HepG2 (cell line): ENCODE measurements at regions not wholly inside any gene's neighbourhood (a gene's known extent, or its start where the extent isn't known, plus 50 kb on each side); places are given as distances from the start of the nearest gene placed in this dataset.

Source experiments
- ATAC-seq: fragments of 200-7000 bp; cut with Tn5 transposase; 3 replicates; pipeline ENCODE4 v1.9.1; 2020; ENCODE audit warnings: mild to moderate bottlenecking, moderate library complexity
- BruUV-seq: library from RNA; stranded (reverse); fragments of 400-500 nt; replicated peaks from 2 replicates; lab custom pipeline; 2021; lab: Mats Ljungman, UMichigan
- CTCF ChIA-PET: fragments of 300-600 bp; formaldehyde crosslinking; extraction: SDS; loops from one replicate; lab custom pipeline; 2021; ENCODE audit warnings: low total read pairs, inconsistent platforms, low intra/inter-chr PET ratio; lab: Yijun Ruan, JAX
- POLR2A ChIA-PET: fragments of 350-600 bp; sonication (Branson Sonifier 250); formaldehyde crosslinking; loops from one replicate; lab custom pipeline; 2020; ENCODE audit warnings: antibody characterized with exemption, inconsistent platforms; lab: Yijun Ruan, JAX
- DNase-seq: peaks from one replicate; pipeline ENCODE4 v3.0.0-alpha.2; 2015; ENCODE audit warnings: low spot score
- FAIRE-seq: peaks from 3 replicates; lab custom pipeline; 2011; peaks lifted over from hg19 to GRCh38; lab: Jason Lieb, UNC
- H2AFZ ChIP-seq: one replicate; pipeline ENCODE4 v1.6.1; 2011; ENCODE audit warnings: low read length, inconsistent platforms
- H3K27ac ChIP-seq: fragments of 300-600 bp; 3 replicates; pipeline ENCODE4 v1.8.0; 2011; ENCODE audit warnings: mixed run types, mild to moderate bottlenecking, mixed read lengths, low read length, inconsistent platforms; ENCODE audit not compliant: insufficient read depth; ENCODE audit errors: extremely low read length
- H3K27me3 ChIP-seq, 2 experiments: fragments of 200-600 bp in 1 of 2; 2 replicates in 1 of 2; 3 replicates in 1 of 2; pipeline versions ENCODE4 v1.6.0 to v1.8.0; 2011; ENCODE audit warnings: low read length in 2 of 2, mild to moderate bottlenecking in 2 of 2, moderate library complexity in 2 of 2, inconsistent platforms in 1 of 2; ENCODE audit not compliant: insufficient read depth in 2 of 2, control insufficient read depth in 1 of 2
- H3K36me3 ChIP-seq, 2 experiments: fragments of 200-600 bp in 1 of 2; replicated peaks in 1 of 2; 2 replicates in 1 of 2; 3 replicates in 1 of 2; pipeline versions ENCODE4 v1.5.1 to v1.8.0; 2011; ENCODE audit warnings: low read length in 2 of 2, inconsistent platforms in 1 of 2; ENCODE audit not compliant: insufficient read depth in 2 of 2, control insufficient read depth in 1 of 2
- H3K4me1 ChIP-seq: 2 replicates; pipeline ENCODE4 v1.5.1; 2012; ENCODE audit warnings: low read length, inconsistent platforms; ENCODE audit not compliant: insufficient read depth
- H3K4me2 ChIP-seq: 2 replicates; pipeline ENCODE4 v1.6.0; 2011; ENCODE audit warnings: low read depth, low read length, inconsistent platforms
- H3K4me3 ChIP-seq, 3 experiments: fragments of 200-600 bp in 1 of 3; sonication (generic), shearing (Covaris generic) in 1 of 3; replicated peaks in 1 of 3; 2 replicates each; pipeline ENCODE4 v1.5.1; 2011 to 2016; ENCODE audit warnings: low read length in 3 of 3, inconsistent platforms in 2 of 3, low read depth in 2 of 3, mild to moderate bottlenecking in 2 of 3, control low read depth in 1 of 3, mixed read lengths in 1 of 3; ENCODE audit not compliant: insufficient read depth in 1 of 3
- H3K79me2 ChIP-seq: one replicate; pipeline ENCODE4 v1.6.1; 2011; ENCODE audit warnings: low read length, inconsistent platforms; ENCODE audit not compliant: insufficient read depth
- H3K9ac ChIP-seq: 2 replicates; pipeline ENCODE4 v1.6.0; 2011; ENCODE audit warnings: mild to moderate bottlenecking, low read depth, low read length, inconsistent platforms; ENCODE audit not compliant: insufficient read depth
- H3K9me3 ChIP-seq: 2 replicates; pipeline ENCODE4 v1.5.1; 2012; ENCODE audit warnings: mild to moderate bottlenecking, low read length
- H4K20me1 ChIP-seq: 2 replicates; pipeline ENCODE4 v1.6.0; 2011; ENCODE audit warnings: inconsistent platforms, mild to moderate bottlenecking, low read length, moderate library complexity; ENCODE audit not compliant: insufficient read depth
- ATF1 ChIP-seq: IDR thresholded peaks from 2 replicates; pipeline ENCODE4 v1.6.1; 2016; ENCODE audit warnings: mild to moderate bottlenecking, control low read depth
- ATF5 ChIP-seq: sonication (generic); formaldehyde crosslinking; IDR thresholded peaks from 2 replicates; pipeline ENCODE4 v1.4.0; 2020; ENCODE audit warnings: mild to moderate bottlenecking, low read depth, missing genetic modification reagents
- BCLAF1 ChIP-seq: fragments of 450-650 bp; IDR thresholded peaks from 2 replicates; pipeline ENCODE4 v1.6.1; 2017; ENCODE audit warnings: mild to moderate bottlenecking
- CBX2 ChIP-seq, 2 experiments: fragments of 200-600 bp in 1 of 2; sonication (generic); formaldehyde crosslinking in 1 of 2; IDR thresholded peaks; 2 replicates each; pipeline versions ENCODE4 v1.7.0 to v1.8.1; 2018 to 2022; ENCODE audit warnings: low read depth in 2 of 2, low read length in 1 of 2, mild to moderate bottlenecking in 1 of 2, missing genetic modification reagents in 1 of 2
- CREB3 ChIP-seq: sonication (generic); formaldehyde crosslinking; IDR thresholded peaks from 2 replicates; pipeline ENCODE4 v1.5.0; 2020; ENCODE audit warnings: missing genetic modification reagents
- MED13 ChIP-seq: sonication (generic); formaldehyde crosslinking; IDR thresholded peaks from 2 replicates; pipeline ENCODE4 v1.5.0; 2020; ENCODE audit warnings: missing genetic modification reagents
- MTF2 ChIP-seq: sonication (generic); formaldehyde crosslinking; IDR thresholded peaks from 2 replicates; pipeline ENCODE4 v1.5.0; 2020; ENCODE audit warnings: missing genetic modification reagents, borderline replicate concordance
- PBX3 ChIP-seq: sonication (generic); formaldehyde crosslinking; IDR thresholded peaks from 2 replicates; pipeline ENCODE4 v1.8.1; 2023; ENCODE audit warnings: missing genetic modification reagents, inconsistent platforms, borderline replicate concordance
- PRMT3 ChIP-seq: sonication (generic); formaldehyde crosslinking; IDR thresholded peaks from 2 replicates; pipeline ENCODE4 v1.8.1; 2022; ENCODE audit warnings: low read depth, mild to moderate bottlenecking, moderate library complexity, missing genetic modification reagents, borderline replicate concordance
- SETDB1 ChIP-seq: sonication (generic); formaldehyde crosslinking; IDR thresholded peaks from 2 replicates; pipeline ENCODE4 v1.5.1; 2020; ENCODE audit warnings: missing genetic modification reagents, mild to moderate bottlenecking, borderline replicate concordance
- TCF12 ChIP-seq, 2 experiments: fragments of 450-650 bp in 1 of 2; sonication (generic) in 1 of 2; formaldehyde crosslinking in 1 of 2; IDR thresholded peaks; 2 replicates each; pipeline versions ENCODE4 v1.6.1 to v1.8.0; 2017 to 2022; ENCODE audit warnings: antibody characterized with exemption in 1 of 2, mild to moderate bottlenecking in 1 of 2, missing genetic modification reagents in 1 of 2, moderate library complexity in 1 of 2
- TGIF2 ChIP-seq: IDR thresholded peaks from 2 replicates; pipeline ENCODE4 v1.6.1; 2016; ENCODE audit warnings: control low read depth, missing compliant biosample characterization
- ZNF20 ChIP-seq: sonication (generic); formaldehyde crosslinking; IDR thresholded peaks from 2 replicates; pipeline ENCODE4 v1.4.0; 2020; ENCODE audit warnings: mild to moderate bottlenecking, moderate library complexity, missing genetic modification reagents
- ZNF251 ChIP-seq: sonication (generic); formaldehyde crosslinking; IDR thresholded peaks from 2 replicates; pipeline ENCODE4 v1.9.0; 2021; ENCODE audit warnings: mild to moderate bottlenecking, missing genetic modification reagents
- ZNF263 ChIP-seq: sonication (generic); formaldehyde crosslinking; IDR thresholded peaks from 2 replicates; pipeline ENCODE4 v1.4.0; 2020; ENCODE audit warnings: missing genetic modification reagents
- ZNF543 ChIP-seq: sonication (generic); formaldehyde crosslinking; IDR thresholded peaks from 2 replicates; pipeline ENCODE4 v1.4.0; 2020; ENCODE audit warnings: mild to moderate bottlenecking, missing genetic modification reagents
- ZNF562 ChIP-seq: sonication (generic); formaldehyde crosslinking; IDR thresholded peaks from 2 replicates; pipeline ENCODE4 v1.8.0; 2022; ENCODE audit warnings: missing genetic modification reagents, borderline replicate concordance
- ZSCAN12 ChIP-seq: sonication (generic); formaldehyde crosslinking; IDR thresholded peaks from 2 replicates; pipeline ENCODE4 v1.9.0; 2021; ENCODE audit warnings: mild to moderate bottlenecking, missing genetic modification reagents
- WGBS: methylation state at CpG from one replicate; pipeline ENCODE4 v1.1.6; 2017; ENCODE audit warnings: low lambda C conversion rate; 5-methylcytosine and 5-hydroxymethylcytosine counted together
- in situ Hi-C: cut with HindIII; loops from 2 replicates; pipeline ENCODE4 v1.10.0; 2017; ENCODE audit warnings: low pct_unique_long_range_greater_than_20kb; ENCODE audit not compliant: extremely low pct_ligation_motif_present
- intact Hi-C: fragments of 100-400 bp; cut with micrococcal nuclease; formaldehyde crosslinking; loops from one replicate; pipeline ENCODE4 v1.10.0; 2022; ENCODE audit not compliant: unreplicated experiment

GRCh38 chr13:40433001-40433400 is 233.4 kb downstream of the FOXO1 start (continued):
- no peak for TF ChIP-seq ZNF562 (CRISPR knock-in tag)
- no peak for TF ChIP-seq TGIF2 (CRISPR knock-in tag)
- TF ChIP-seq ZNF263 (CRISPR knock-in tag): no peak
- TF ChIP-seq MED13 (CRISPR knock-in tag): no peak
- no peak for TF ChIP-seq SETDB1
- TF ChIP-seq BCLAF1: no peak
- no peak for TF ChIP-seq ATF5 (CRISPR knock-in tag)

- BruUV-seq: no TSS peak
- Histone ChIP-seq H3K9me3 (no peaks in the 10 kb centered on the region), H3K27ac (no peak overlapping the region), H3K36me3 (no peaks in the 10 kb centered on the region), H3K4me1 (peaks cover 24% of the 10 kb centered on the region), H3K9ac (no peak overlapping the region), H3K4me2 (no peak overlapping the region), H4K20me1 (no peaks in the 10 kb centered on the region), H3K27me3 (no peaks in the 10 kb centered on the region), H3K79me2 (no peaks in the 10 kb centered on the region), H2AFZ (no peak overlapping the region), H3K4me3 (no peak overlapping the region)
- intact Hi-C loops: no loop called here
- DNase-seq (no peak), ATAC-seq (no peak), FAIRE-seq (no peak)
- ChIA-PET CTCF (no interaction called here), POLR2A (no interaction called here)
- in situ Hi-C loops: no loop called here
- 81% methylated on average over 4 of the region's 4 CpGs for WGBS
- TF ChIP-seq CBX2 (IDR thresholded peaks at IDR 0.05; ENCODE audit: low read depth, low read length) (no peak), CBX2 (CRISPR knock-in tag; IDR thresholded peaks at IDR 0.05; ENCODE audit: low read depth) (no peak), PRMT3 (CRISPR knock-in tag) (no peak), ZNF543 (no peak), ZSCAN12 (CRISPR knock-in tag) (no peak), MTF2 (CRISPR knock-in tag) (no peak), ATF1 (CRISPR knock-in tag) (no peak), ZNF562 (CRISPR knock-in tag) (no peak), CREB3 (CRISPR knock-in tag) (no peak), ZNF20 (CRISPR knock-in tag) (no peak), TCF12 (IDR thresholded peaks at IDR 0.05) (no peak), TCF12 (CRISPR knock-in tag; IDR thresholded peaks at IDR 0.05) (no peak), ZNF251 (no peak), PBX3 (no peak)
These were observed 232.9 kb downstream of the FOXO1 start for GRCh38 chr13:40433577-40433976.
